ENCODE measurements at regions not wholly inside any gene's neighbourhood (a gene's known extent, or its start where the extent isn't known, plus 50 kb on each side); places are given as distances from the start of the nearest gene placed in this dataset.

- ChIA-PET POLR2A (no interaction called here), CTCF (interaction anchor here (1.0 to 2.1 kb wide), 3 partner anchors 8 to 22 kb away, joined by 3 to 8 read pairs (median 6); no protein-coding TSS in a partner anchor)
- H3K4me3 ChIP-seq (ENCODE audit: low read depth, low read length), result no peak overlapping the region
- no peak for TF ChIP-seq CTCF (IDR thresholded peaks at IDR 0.05; ENCODE audit: insufficient read depth, low read length, missing control alignments)
- DNase-seq (ENCODE audit: low read depth, low spot score), result no peak
Measured at GRCh38 chr6:44676826-44677433, 289.4 kb downstream of the CDC5L start.

GRCh38 chr6:44678252-44678935 is 290.9 kb downstream of the CDC5L start:
- POLR2A ChIA-PET, result no interaction called here
- CTCF ChIA-PET, result interaction anchor here (2.1 to 3.2 kb wide), 2 partner anchors 10 to 22 kb away, joined by 8 to 17 read pairs; no protein-coding TSS in a partner anchor
- DNase-seq (ENCODE audit: low read depth, low spot score), result no peak

GRCh38 chr6:44679438-44680201 is 292.1 kb downstream of the CDC5L start:
- no peak for DNase-seq (ENCODE audit: low read depth, low spot score)
- POLR2A ChIA-PET, result no interaction called here
- H3K4me3 ChIP-seq (ENCODE audit: low read depth, low read length), result no peak overlapping the region
- TF ChIP-seq CTCF (IDR thresholded peaks at IDR 0.05; ENCODE audit: insufficient read depth, low read length, missing control alignments), result no peak
- CTCF ChIA-PET, result interaction anchor here (3.2 kb wide), 1 partner anchor 11 kb away, joined by 17 read pairs; no protein-coding TSS in a partner anchor

More at GRCh38 chr6:44678252-44678935, 290.9 kb downstream of the CDC5L start:
- TF ChIP-seq CTCF (IDR thresholded peaks at IDR 0.05; ENCODE audit: insufficient read depth, low read length, missing control alignments), result no peak
- H3K4me3 ChIP-seq (ENCODE audit: low read depth, low read length), result no peak overlapping the region

GRCh38 chr6:44680202-44680720 is 292.8 kb downstream of the CDC5L start:
- POLR2A ChIA-PET, result no interaction called here
- CTCF ChIA-PET, result interaction anchor here (3.2 kb wide), 1 partner anchor 12 kb away, joined by 17 read pairs; no protein-coding TSS in a partner anchor
- H3K4me3 ChIP-seq (ENCODE audit: low read depth, low read length), result no peak overlapping the region
- TF ChIP-seq CTCF (IDR thresholded peaks at IDR 0.05; ENCODE audit: insufficient read depth, low read length, missing control alignments), result no peak
- no peak for DNase-seq (ENCODE audit: low read depth, low spot score)

GRCh38 chr6:44681761-44682160 is 294.3 kb downstream of the CDC5L start:
- no peak for DNase-seq (ENCODE audit: low read depth, low spot score)
- ChIA-PET POLR2A (no interaction called here), CTCF (interaction anchor here (0.7 kb wide), 1 partner anchor 10 kb away, joined by 3 read pairs; no protein-coding TSS in a partner anchor)
- TF ChIP-seq CTCF (IDR thresholded peaks at IDR 0.05; ENCODE audit: insufficient read depth, low read length, missing control alignments), result no peak
- H3K4me3 ChIP-seq (ENCODE audit: low read depth, low read length), result no peak overlapping the region

Data from AG04449 (cell line).